COR-L47 (cell line): ENCODE measurements at regions not wholly inside any gene's neighbourhood (a gene's known extent, or its start where the extent isn't known, plus 50 kb on each side); places are given as distances from the start of the nearest gene placed in this dataset.

Experiments
- DNase-seq: peaks from one replicate; lab custom pipeline; 2025; lab: John Stamatoyannopoulos, UW

- no peak for DNase-seq
Observed at GRCh38 chr1:11338284-11338924, 65.4 kb downstream of the UBIAD1 start.

- peak; percentile 19 for DNase-seq
Observed at GRCh38 chr1:11339346-11340232, 66.6 kb downstream of the UBIAD1 start.

GRCh38 chr1:11340233-11340632, 67.2 kb downstream of the UBIAD1 start:
- no peak for DNase-seq

- DNase-seq, result no peak
Observed at GRCh38 chr1:11341901-11342552, 69.0 kb downstream of the UBIAD1 start.

DNA sequence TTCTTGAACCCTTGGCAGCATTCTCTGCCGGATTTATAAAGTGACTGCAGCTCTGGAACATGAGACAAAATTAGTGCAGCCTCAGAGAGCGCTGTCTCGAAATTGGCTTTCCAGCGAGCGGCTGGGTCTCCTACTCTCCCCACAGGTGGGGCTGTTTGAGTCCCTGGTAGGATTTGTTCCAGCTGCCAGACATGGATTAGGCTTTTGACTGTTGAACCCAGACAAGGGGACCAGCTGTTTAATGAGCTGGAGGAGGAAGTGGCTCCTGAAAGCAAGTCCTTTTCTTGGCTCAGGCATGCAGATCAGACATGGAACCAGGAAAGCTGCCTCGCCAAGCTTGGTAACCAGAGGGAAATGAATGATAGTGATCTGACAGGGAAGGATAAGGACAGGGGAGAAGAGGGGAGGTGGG, 69.6 kb downstream of the UBIAD1 start:
- DNase-seq, result no peak

DNA sequence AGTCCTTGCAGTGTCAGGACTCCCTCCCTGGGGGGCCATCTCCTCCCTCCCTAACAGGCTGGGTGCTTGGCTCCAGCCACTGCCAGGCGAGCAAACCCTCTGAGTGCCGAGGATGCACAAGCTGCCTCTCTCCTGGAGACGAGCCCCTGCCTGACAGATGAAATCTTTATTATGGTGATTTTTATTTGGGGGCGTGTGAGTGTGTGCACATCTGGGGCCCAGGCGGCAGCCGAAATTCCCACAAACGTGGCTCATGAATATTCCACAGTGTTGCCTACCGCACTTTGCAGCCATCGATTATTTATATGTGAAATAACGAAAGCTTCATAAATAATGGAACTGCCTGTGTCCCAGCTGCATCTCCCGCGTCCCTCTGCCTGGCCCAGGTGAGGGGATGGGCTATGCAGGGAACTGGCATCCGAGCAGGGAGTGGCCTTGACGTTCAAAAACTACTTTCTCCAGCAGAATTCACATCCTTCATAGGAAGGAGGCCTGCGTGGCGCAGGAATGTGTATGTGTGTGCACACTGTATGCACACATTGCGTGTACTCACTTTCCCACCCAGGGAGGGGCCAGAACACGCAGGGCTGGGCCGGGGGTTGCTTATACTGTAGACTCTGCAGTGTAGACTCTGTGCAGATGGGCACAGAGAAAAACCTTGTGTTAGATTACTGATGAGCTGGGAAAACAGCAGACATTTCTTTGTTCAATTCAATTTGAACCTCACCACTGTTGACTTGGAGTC, 73.1 kb downstream of the UBIAD1 start:
- DNase-seq, result no peak

DNA sequence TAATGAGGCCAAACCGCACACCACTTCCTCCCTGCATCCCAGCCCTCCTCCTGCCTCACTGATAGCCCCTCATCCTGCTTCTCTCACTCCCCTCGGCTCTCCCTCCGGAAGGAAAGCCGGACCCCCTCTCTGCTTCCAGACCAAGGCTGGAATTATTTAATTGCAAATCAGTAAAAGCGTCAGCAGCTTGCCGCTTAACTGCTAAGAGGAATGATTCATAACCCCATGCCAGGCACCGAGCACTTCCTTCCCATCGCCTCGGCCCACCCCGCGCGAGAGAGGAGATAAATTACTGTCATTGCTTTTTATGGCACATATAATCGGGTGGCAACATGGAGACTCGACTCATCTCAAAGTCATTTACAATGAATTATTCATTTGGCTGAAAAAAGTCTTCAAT, 77.3 kb downstream of the UBIAD1 start:
- DNase-seq, result no peak

- no peak for DNase-seq
Observed at GRCh38 chr1:11352058-11352715, 79.2 kb downstream of the UBIAD1 start.

GRCh38 chr1:11352816-11353799, 80.1 kb downstream of the UBIAD1 start:
- no peak for DNase-seq

DNA sequence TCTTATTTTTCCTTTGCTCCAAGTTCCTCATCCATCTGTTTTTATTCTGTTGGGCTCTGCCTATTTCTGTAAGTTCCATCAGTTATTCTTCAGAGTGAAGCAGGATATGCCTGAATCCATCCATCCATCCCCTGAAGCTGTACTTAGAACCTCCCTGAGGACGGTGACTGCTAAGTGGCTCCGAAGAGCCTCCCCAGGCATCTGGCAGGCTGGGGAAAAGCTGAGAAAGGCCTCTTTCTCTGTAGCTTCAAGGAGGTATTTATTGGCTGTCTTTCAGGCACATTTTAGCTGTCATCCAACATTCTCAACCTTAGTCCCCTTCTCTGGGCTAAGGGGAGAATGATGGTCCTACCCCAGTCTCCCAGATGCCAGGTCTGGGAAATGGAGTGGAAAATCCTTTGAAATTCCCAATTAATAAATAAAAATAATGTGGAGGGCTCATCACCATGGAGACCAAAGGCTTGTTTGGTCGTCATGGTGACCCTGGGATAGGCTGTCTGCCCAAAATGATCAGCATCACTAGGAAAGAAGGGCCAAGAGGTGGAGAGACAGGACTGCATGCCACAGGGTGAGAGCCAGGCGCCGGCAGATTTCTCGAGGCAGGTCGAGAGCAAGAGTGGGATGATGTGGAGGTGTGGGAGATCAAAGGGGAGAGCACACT, 82.0 kb downstream of the UBIAD1 start:
- DNase-seq, result peak; percentile 61

- peak; percentile 87 for DNase-seq
Observed at GRCh38 chr1:11355559-11356475, 82.8 kb downstream of the UBIAD1 start.

- no peak for DNase-seq
Observed at GRCh38 chr1:11357276-11357675, 84.3 kb downstream of the UBIAD1 start.

GRCh38 chr1:11358984-11359383, 86.0 kb downstream of the UBIAD1 start:
- no peak for DNase-seq

DNA sequence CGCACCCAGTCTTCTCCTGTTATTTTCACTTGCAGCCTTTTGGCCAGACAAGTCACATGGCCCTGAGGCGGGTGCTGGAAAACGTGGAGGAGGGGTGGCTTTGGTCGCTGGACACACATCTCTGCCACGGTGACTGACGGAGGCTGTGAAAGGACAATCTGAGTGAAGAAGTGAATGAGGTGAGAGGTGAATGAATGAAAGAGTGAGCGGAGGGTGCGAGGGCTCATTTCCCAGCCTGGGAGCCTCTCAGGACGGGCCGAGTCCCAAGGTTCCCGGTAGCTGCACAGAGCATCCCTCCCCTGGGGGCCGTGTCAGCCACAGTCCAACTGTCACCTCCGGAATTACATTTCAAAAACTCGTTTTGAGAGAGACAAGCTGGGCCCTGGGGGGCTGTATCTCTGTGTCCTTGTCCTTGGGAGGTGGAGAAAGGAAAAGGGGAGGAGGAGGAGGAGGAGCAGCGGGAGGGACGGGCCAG, 89.6 kb downstream of the UBIAD1 start:
- DNase-seq, result no peak

DNA sequence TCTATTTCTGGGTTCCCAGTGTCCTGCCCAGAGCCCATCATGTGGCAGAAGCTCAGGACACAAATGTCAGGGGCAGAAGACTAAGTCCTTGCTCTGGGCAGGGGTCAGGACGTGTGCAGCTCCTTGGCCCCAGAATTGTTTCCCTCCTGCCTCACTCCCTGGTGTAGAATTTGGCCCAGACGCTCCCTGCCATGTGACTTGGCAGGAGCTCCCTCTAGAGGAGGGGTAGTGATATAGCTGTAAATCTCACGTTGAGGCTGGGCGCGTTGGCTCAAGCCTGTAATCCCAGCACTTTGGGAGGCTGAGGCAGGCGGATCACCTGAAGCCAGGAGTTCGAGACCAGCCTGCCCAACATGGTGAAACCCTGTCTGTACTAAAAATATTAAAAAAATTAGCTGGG, 91.2 kb downstream of the UBIAD1 start:
- DNase-seq, result no peak

- no peak for DNase-seq
Observed at GRCh38 chr1:11365744-11366387, 92.9 kb downstream of the UBIAD1 start.

GRCh38 chr1:11373029-11373894, 100.3 kb downstream of the UBIAD1 start:
- DNase-seq, result no peak
